Lower leg skin (tissue), 4 donors: ENCODE measurements at regions not wholly inside any gene's neighbourhood (a gene's known extent, or its start where the extent isn't known, plus 50 kb on each side); places are given as distances from the start of the nearest gene placed in this dataset.
"Not testable (repeated sequence)": the region's sequence is repeated elsewhere in the genome, so short reads cannot be mapped to it uniquely, and the experiment has no call there.

ENCODE experiments used
- DNase-seq, 2 donors: peaks; one replicate each; pipeline ENCODE4 v3.0.0-alpha.2; 2019; ENCODE audit warnings: low spot score in 2 of 2
- H3K4me3 ChIP-seq: fragments of 200-600 bp; sonication (generic); 2 replicates; pipeline ENCODE4 v1.5.1; 2017; ENCODE audit warnings: mild to moderate bottlenecking, low read depth; ENCODE audit not compliant: poor library complexity, severe bottlenecking
- POLR2A ChIP-seq, 2 donors: fragments of 450-650 bp; IDR thresholded peaks; one replicate each; pipeline ENCODE4 v1.6.1; 2016 to 2017; ENCODE audit warnings: antibody characterized with exemption in 2 of 2, mild to moderate bottlenecking in 1 of 2, moderate library complexity in 1 of 2
- WGBS, 2 donors: methylation state at CpG; one replicate each; pipeline ENCODE4 v1.1.5; 2018; 5-methylcytosine and 5-hydroxymethylcytosine counted together
- intact Hi-C: fragments of 100-400 bp; cut with DNase I; formaldehyde crosslinking; loops from one replicate; pipeline ENCODE4 v1.15.0; 2023; ENCODE audit warnings: low total_unique reads
- TF ChIP-seq, protein P1 (sequence below), 3 donors: fragments of 450-650 bp; IDR thresholded peaks; one replicate each; pipeline ENCODE4 v1.5.1; 2016; ENCODE audit warnings: antibody characterized with exemption in 3 of 3, mild to moderate bottlenecking in 3 of 3, moderate library complexity in 2 of 3

DNA sequence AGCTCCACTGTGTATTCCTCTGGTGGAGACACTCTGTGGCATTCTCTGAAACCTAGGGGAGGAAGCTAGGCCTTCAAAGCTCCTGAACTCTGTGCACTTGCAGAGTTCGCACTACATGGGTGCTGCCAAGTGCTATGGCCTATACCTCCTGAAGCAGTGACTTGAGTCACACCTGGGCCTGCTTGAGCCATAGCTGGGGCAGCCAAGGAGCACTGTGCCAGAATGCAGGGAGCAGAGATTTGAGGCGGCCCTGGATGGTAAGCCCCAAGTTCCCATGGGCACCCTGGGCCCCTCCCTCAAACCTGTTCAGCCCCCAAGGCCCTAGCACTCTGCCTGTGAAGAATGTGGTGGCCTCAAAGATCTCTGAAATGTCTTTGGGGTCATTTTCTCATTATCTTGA is 212.9 kb downstream of the SPATA31A6 start:
- 83 to 89% methylated on average over 2 of the region's 2 CpGs for WGBS, 2 donors
- DNase-seq: no peak
- H3K4me3 ChIP-seq: no peak overlapping the region
- TF ChIP-seq, protein P1, sequence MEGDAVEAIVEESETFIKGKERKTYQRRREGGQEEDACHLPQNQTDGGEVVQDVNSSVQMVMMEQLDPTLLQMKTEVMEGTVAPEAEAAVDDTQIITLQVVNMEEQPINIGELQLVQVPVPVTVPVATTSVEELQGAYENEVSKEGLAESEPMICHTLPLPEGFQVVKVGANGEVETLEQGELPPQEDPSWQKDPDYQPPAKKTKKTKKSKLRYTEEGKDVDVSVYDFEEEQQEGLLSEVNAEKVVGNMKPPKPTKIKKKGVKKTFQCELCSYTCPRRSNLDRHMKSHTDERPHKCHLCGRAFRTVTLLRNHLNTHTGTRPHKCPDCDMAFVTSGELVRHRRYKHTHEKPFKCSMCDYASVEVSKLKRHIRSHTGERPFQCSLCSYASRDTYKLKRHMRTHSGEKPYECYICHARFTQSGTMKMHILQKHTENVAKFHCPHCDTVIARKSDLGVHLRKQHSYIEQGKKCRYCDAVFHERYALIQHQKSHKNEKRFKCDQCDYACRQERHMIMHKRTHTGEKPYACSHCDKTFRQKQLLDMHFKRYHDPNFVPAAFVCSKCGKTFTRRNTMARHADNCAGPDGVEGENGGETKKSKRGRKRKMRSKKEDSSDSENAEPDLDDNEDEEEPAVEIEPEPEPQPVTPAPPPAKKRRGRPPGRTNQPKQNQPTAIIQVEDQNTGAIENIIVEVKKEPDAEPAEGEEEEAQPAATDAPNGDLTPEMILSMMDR (IDR thresholded peaks at IDR 0.05): no peak
- no peak for TF ChIP-seq POLR2A (IDR thresholded peaks at IDR 0.05)
- intact Hi-C loops: no loop called here

GRCh38 chr9:42397336-42397735 is 213.9 kb downstream of the SPATA31A6 start:
- intact Hi-C loops: not testable (repeated sequence)

DNA sequence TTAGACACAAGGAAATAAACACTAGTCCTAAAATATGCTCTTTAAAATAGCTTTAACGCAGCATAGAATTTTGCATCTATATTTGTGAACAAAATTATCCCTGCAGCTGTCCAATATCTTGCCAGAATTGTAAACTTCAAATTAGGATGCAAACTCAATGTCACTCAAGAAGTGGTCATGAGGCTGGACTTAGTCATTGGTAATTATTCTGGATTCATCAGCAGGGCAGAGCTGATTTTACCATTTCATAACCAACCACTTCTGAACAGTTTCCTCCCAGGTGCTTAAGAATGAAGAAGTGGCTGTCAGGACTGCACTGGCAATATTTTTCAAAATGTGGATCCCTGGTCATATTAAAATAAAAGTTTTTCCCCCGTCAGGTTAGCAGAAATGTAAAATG is 219.5 kb downstream of the SPATA31A6 start:
- WGBS, 2 donors: 85 to 86% methylated on average over 2 of the region's 2 CpGs
- DNase-seq, intact Hi-C loops, H3K4me3 ChIP-seq: not testable (repeated sequence)

More at GRCh38 chr9:42397336-42397735, 213.9 kb downstream of the SPATA31A6 start:
- H3K4me3 ChIP-seq, DNase-seq: not testable (repeated sequence)
- 83 to 88% methylated on average over 7 of the region's 7 CpGs for WGBS, 2 donors

DNA sequence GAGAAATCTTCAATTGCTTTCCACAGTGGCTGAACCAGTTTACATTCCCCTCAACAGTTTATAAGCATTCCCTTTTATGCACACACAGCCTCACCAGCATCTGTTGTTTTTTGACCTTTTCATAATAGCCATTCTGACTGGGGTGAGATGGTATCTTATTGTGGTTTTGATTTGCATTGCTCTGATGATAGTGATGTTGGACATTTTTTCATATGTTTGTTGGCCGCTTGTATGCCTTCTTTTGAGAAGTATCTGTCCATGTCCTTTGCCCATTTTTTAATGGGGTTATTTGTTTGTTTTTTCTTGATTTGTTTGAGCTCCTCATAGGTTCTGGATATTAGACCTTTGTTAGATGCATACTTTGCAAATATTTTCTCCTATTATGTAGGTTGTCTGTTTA is 226.1 kb downstream of the SPATA31A6 start:
- intact Hi-C loops, DNase-seq, H3K4me3 ChIP-seq: not testable (repeated sequence)
- 56 to 100% methylated on average over 1 of the region's 1 CpG for WGBS, 2 donors

GRCh38 chr9:42412354-42412753 is 228.9 kb downstream of the SPATA31A6 start:
- intact Hi-C loops, DNase-seq: not testable (repeated sequence)

DNA sequence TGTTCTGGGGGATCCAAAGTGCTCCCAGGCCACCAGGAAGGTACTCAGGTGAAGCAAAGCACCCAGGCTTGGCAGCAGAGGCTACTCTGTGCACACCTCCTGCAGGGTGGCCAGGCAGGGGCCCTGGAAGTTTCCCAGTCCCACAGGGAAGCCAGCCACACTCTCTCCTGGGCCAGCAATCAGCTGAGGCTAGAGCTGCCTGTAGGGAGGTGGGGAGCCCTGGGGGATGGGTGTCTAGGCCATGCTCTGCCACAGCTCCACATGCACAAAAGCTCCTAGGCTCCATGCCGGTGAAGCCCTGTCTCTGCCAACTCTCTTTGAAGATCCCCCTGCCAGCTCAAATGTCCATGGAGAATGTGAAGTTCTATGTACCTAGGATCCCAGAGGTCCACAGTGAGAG is 231.4 kb downstream of the SPATA31A6 start:
- intact Hi-C loops, DNase-seq, H3K4me3 ChIP-seq: not testable (repeated sequence)
- WGBS, 2 donors: no CpG with 5 or more reads among the region's 1 CpG

More at GRCh38 chr9:42412354-42412753, 228.9 kb downstream of the SPATA31A6 start:
- H3K4me3 ChIP-seq: not testable (repeated sequence)
- WGBS, 2 donors: 67 to 68% methylated on average over 1 of the region's 1 CpG

GRCh38 chr9:42419652-42420051 is 236.2 kb downstream of the SPATA31A6 start:
- DNase-seq, H3K4me3 ChIP-seq, intact Hi-C loops: not testable (repeated sequence)
- 100% methylated on average over 1 of the region's 8 CpGs; no CpG with 5 or more reads in 1 of the 2 donors for WGBS, 2 donors

- WGBS, 2 donors: 69 to 78% methylated on average over 2 of the region's 2 CpGs
- intact Hi-C loops, DNase-seq, H3K4me3 ChIP-seq: not testable (repeated sequence)
Measured at GRCh38 chr9:42420324-42420723, 236.9 kb downstream of the SPATA31A6 start.

DNA sequence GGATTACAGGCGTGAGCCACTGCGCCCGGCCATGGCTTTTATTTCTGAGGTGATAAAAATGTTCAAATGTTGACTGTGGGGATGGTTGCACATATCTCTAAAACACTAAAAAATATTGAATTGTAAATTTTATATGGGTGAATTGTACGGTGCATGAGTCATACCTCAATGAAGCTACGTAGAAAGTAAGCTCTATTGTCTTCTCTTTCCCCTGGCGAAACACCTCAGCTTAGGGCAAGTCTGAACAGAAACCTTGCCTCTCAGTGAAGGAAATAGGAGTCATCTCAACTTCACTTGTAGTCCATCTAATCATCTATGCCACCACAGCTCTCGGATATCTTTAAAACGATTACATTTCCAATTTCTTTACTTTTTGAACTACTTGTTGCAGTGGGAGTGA is 238.2 kb downstream of the SPATA31A6 start:
- intact Hi-C loops, H3K4me3 ChIP-seq, DNase-seq: not testable (repeated sequence)
- WGBS, 2 donors: 73 to 74% methylated on average over 8 of the region's 8 CpGs

- DNase-seq, intact Hi-C loops, H3K4me3 ChIP-seq: not testable (repeated sequence)
- WGBS, 2 donors: 57 to 58% methylated on average over 4 of the region's 4 CpGs
Measured at GRCh38 chr9:42430674-42431615, 247.5 kb downstream of the SPATA31A6 start.

GRCh38 chr9:42431616-42432010 is 248.2 kb downstream of the SPATA31A6 start:
- DNase-seq, intact Hi-C loops, H3K4me3 ChIP-seq: not testable (repeated sequence)
- WGBS, 2 donors: 72 to 74% methylated on average over 1 of the region's 1 CpG

- 52 to 55% methylated on average over 12 to 13 of the region's 15 CpGs for WGBS, 2 donors
- intact Hi-C loops, H3K4me3 ChIP-seq, DNase-seq: not testable (repeated sequence)
Measured at GRCh38 chr9:42434844-42435714, 251.6 kb downstream of the SPATA31A6 start.

DNA sequence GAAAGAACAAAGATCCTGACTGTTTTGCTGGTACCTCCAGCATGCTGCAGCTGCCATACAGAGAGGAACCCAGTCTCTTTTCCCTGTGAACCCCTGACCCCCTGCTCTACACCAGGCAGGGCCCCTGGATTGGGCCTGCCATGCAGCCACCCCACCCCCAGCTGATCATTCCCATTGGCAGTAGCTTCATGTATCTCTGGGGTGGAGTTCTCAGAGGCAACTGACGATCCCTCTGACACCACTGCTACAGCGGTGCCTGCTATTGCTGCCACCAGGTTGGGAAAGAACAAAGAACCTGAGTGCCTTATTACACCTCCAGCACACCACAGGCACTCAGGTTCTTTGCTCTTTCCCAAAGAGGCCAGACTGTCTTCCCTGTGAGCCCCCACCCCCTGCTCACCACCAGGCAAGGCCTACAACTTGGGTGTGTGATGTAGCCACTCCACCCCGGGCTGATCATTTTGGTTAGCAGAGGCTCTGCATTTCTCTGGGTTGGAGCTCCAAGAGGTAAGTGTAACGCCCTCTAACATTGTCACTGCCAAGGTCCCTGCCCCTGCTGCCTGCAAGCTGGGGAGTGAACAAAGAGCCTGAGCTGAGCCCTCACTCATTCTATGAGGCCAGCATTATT is 252.4 kb downstream of the SPATA31A6 start:
- DNase-seq, intact Hi-C loops, H3K4me3 ChIP-seq: not testable (repeated sequence)
- WGBS, 2 donors: 75 to 88% methylated on average over 4 of the region's 4 CpGs
